ENCODE measurements at regions not wholly inside any gene's neighbourhood (a gene's known extent, or its start where the extent isn't known, plus 50 kb on each side); places are given as distances from the start of the nearest gene placed in this dataset.

- DNase-seq: no peak
- H3K27ac ChIP-seq: no peak overlapping the region
- no peaks in the 10 kb centered on the region for H3K4me1 ChIP-seq (replicated peaks in 1 of 2)
- no peak overlapping the region for H3K4me3 ChIP-seq
- 71 to 80% (median 78%) methylated on average over 2 of the region's 2 CpGs for WGBS, 4 donors
- no peaks in the 10 kb centered on the region for H3K27me3 ChIP-seq
- intact Hi-C loops (cut with DNase I): no loop called here
- TF ChIP-seq POLR2A (IDR thresholded peaks at IDR 0.05): no peak
- no peak for TF ChIP-seq CTCF (IDR thresholded peaks at IDR 0.05)
- no peaks in the 10 kb centered on the region for H3K9me3 ChIP-seq (replicated peaks in 1 of 3)
- no peaks in the 10 kb centered on the region for H3K36me3 ChIP-seq (replicated peaks in 1 of 2)
These were observed 504.6 kb upstream of the NECTIN3 start for GRCh38 chr3:110567029-110567428.

GRCh38 chr3:110568246-110568645, 503.4 kb upstream of the NECTIN3 start:
- H3K9me3 ChIP-seq (replicated peaks in 1 of 3): no peaks in the 10 kb centered on the region
- no peaks in the 10 kb centered on the region for H3K36me3 ChIP-seq (replicated peaks in 1 of 2)
- no peak for DNase-seq
- 27 to 44% (median 34%) methylated on average over 2 of the region's 2 CpGs for WGBS, 4 donors
- no peak overlapping the region for H3K27ac ChIP-seq
- intact Hi-C loops (cut with DNase I): no loop called here
- no peaks in the 10 kb centered on the region for H3K4me1 ChIP-seq (replicated peaks in 1 of 2)
- no peak for TF ChIP-seq CTCF (IDR thresholded peaks at IDR 0.05)
- TF ChIP-seq POLR2A (IDR thresholded peaks at IDR 0.05): no peak
- H3K27me3 ChIP-seq: no peaks in the 10 kb centered on the region
- H3K4me3 ChIP-seq: no peak overlapping the region

DNA sequence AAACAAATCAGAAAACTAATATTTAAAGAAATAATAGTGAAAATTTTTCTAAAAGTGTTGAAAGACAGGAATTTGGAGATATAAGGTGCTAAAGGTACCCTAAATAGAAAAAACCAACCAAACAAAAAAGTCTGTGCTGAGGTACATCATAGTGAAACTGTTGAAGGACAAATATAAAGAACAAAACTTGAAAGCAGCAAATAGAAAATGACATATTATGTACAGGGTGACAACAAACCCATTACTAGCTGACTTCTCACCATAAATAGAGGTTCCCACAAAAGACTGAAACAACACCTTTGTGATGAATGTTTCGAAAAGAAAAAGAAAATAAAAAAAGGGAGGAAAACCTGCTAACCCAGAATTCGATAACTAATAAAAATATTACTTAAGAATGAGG, 502.5 kb upstream of the NECTIN3 start:
- intact Hi-C loops (cut with DNase I): no loop called here
- Histone ChIP-seq H3K4me3 (no peak overlapping the region), H3K27ac (no peak overlapping the region), H3K27me3 (no peaks in the 10 kb centered on the region), H3K36me3 (replicated peaks in 1 of 2) (no peaks in the 10 kb centered on the region), H3K4me1 (replicated peaks in 1 of 2) (no peaks in the 10 kb centered on the region), H3K9me3 (replicated peaks in 1 of 3) (no peaks in the 10 kb centered on the region)
- WGBS, 4 donors: 84 to 93% (median 88%) methylated on average over 2 of the region's 2 CpGs
- no peak for TF ChIP-seq CTCF (IDR thresholded peaks at IDR 0.05)
- TF ChIP-seq POLR2A (IDR thresholded peaks at IDR 0.05): no peak
- no peak for DNase-seq

GRCh38 chr3:110575702-110576101, 495.9 kb upstream of the NECTIN3 start:
- Histone ChIP-seq H3K27me3 (no peaks in the 10 kb centered on the region), H3K9me3 (replicated peaks in 1 of 3) (no peaks in the 10 kb centered on the region), H3K27ac (no peak overlapping the region), H3K4me1 (replicated peaks in 1 of 2) (no peaks in the 10 kb centered on the region), H3K4me3 (no peak overlapping the region), H3K36me3 (replicated peaks in 1 of 2) (no peaks in the 10 kb centered on the region)
- intact Hi-C loops (cut with DNase I): no loop called here
- TF ChIP-seq POLR2A (IDR thresholded peaks at IDR 0.05) (no peak), CTCF (IDR thresholded peaks at IDR 0.05) (no peak)
- no peak for DNase-seq
- WGBS, 4 donors: 78 to 84% (median 82%) methylated on average over 3 of the region's 3 CpGs
